ENCODE measurements at regions not wholly inside any gene's neighbourhood (a gene's known extent, or its start where the extent isn't known, plus 50 kb on each side); places are given as distances from the start of the nearest gene placed in this dataset.

- TF ChIP-seq CTCF (IDR thresholded peaks at IDR 0.05) (no peak), EP300 (IDR thresholded peaks at IDR 0.05) (no peak)
Measured at GRCh38 chr10:6719561-6719960, 139.5 kb upstream of the PRKCQ start.
